B cell (primary cell): ENCODE measurements at regions not wholly inside any gene's neighbourhood (a gene's known extent, or its start where the extent isn't known, plus 50 kb on each side); places are given as distances from the start of the nearest gene placed in this dataset.

Experiments
- ATAC-seq: fragments of 200-7000 bp; cut with Tn5 transposase; one replicate; pipeline ENCODE4 v1.10.0; 2021; ENCODE audit warnings: low read depth, mild to moderate bottlenecking, moderate number of reproducible peaks, moderate library complexity
- CTCF ChIA-PET: fragments of 350-600 bp; sonication (Branson Sonifier 250); formaldehyde crosslinking; loops from one replicate; lab custom pipeline; 2021; ENCODE audit warnings: antibody characterized with exemption, inconsistent platforms; lab: Charles Lee
- POLR2A ChIA-PET: fragments of 350-600 bp; sonication (Branson Sonifier 250); formaldehyde crosslinking; loops from one replicate; lab custom pipeline; 2021; ENCODE audit warnings: antibody characterized with exemption; lab: Charles Lee
- DNase-seq: peaks from one replicate; pipeline ENCODE4 v3.0.0; 2013
- H2AFZ ChIP-seq: 2 replicates; pipeline ENCODE4 v1.6.1; 2012; ENCODE audit warnings: mild to moderate bottlenecking, low read depth, low read length; ENCODE audit not compliant: insufficient read depth, poor library complexity, severe bottlenecking
- H3K27ac ChIP-seq, 2 donors: 1 replicate in 1 of 2; 2 replicates in 1 of 2; pipeline ENCODE4 v1.5.1; 2012 to 2013; ENCODE audit warnings: low read length in 2 of 2, mild to moderate bottlenecking in 2 of 2, moderate library complexity in 1 of 2
- H3K27me3 ChIP-seq, 4 experiments: fragments of 200-600 bp in 1 of 4; sonication (generic) in 1 of 4; replicated peaks in 1 of 4; 1 replicate in 2 of 4; 2 replicates in 2 of 4; pipeline versions ENCODE4 v1.6.1 to v1.7.0; 2013 to 2016; ENCODE audit warnings: low read length in 3 of 4, mild to moderate bottlenecking in 2 of 4, mixed read lengths in 1 of 4, moderate library complexity in 1 of 4; ENCODE audit not compliant: insufficient read depth in 4 of 4, control insufficient read depth in 3 of 4; ENCODE audit errors: control extremely low read depth in 1 of 4
- H3K36me3 ChIP-seq, 2 experiments: replicated peaks in 1 of 2; 1 replicate in 1 of 2; 2 replicates in 1 of 2; pipeline versions ENCODE4 v1.6.1 to v1.7.1; 2013; ENCODE audit warnings: low read length in 1 of 2; ENCODE audit not compliant: insufficient read depth in 2 of 2, control insufficient read depth in 1 of 2; ENCODE audit errors: control extremely low read depth in 1 of 2, extremely low read depth in 1 of 2
- H3K4me1 ChIP-seq, 2 donors: fragments of 200-600 bp in 1 of 2; sonication (generic) in 1 of 2; 1 replicate in 1 of 2; 2 replicates in 1 of 2; pipeline versions ENCODE4 v1.5.1 to v1.6.1; 2013 to 2017; ENCODE audit warnings: low read length in 2 of 2; ENCODE audit not compliant: control insufficient read depth in 2 of 2, insufficient read depth in 2 of 2
- H3K4me2 ChIP-seq: replicated peaks from 2 replicates; pipeline ENCODE3; 2012; ENCODE audit warnings: mild to moderate bottlenecking, low read depth, low read length; ENCODE audit not compliant: poor library complexity, severe bottlenecking
- H3K4me3 ChIP-seq, 5 experiments: fragments of 200-600 bp in 1 of 5; sonication (generic) in 1 of 5; 1 replicate in 3 of 5; 2 replicates in 2 of 5; pipeline versions ENCODE4 v1.5.1 to v1.7.0; 2011 to 2016; ENCODE audit warnings: low read length in 4 of 5, mild to moderate bottlenecking in 4 of 5, low read depth in 2 of 5, control low read depth in 1 of 5, moderate library complexity in 1 of 5; ENCODE audit not compliant: insufficient read depth in 1 of 5; ENCODE audit errors: control extremely low read depth in 1 of 5, extremely low read depth in 1 of 5
- H3K79me2 ChIP-seq: fragments of 200-600 bp; sonication (generic); one replicate; pipeline ENCODE4 v1.6.0; 2016; ENCODE audit warnings: low read length; ENCODE audit not compliant: control insufficient read depth, insufficient read depth
- H3K9ac ChIP-seq: fragments of 200-600 bp; sonication (generic); 2 replicates; pipeline ENCODE4 v1.6.1; 2017; ENCODE audit warnings: mild to moderate bottlenecking, low read length, moderate library complexity
- H3K9me3 ChIP-seq, 3 donors: one replicate each; pipeline versions ENCODE4 v1.6.1 to v1.7.1; 2013; ENCODE audit warnings: low read length in 2 of 3; ENCODE audit not compliant: control insufficient read depth in 2 of 3, insufficient read depth in 1 of 3; ENCODE audit errors: control extremely low read depth in 1 of 3
- H4K20me1 ChIP-seq: 2 replicates; pipeline ENCODE4 v1.6.0; 2012; ENCODE audit warnings: mild to moderate bottlenecking, low read length; ENCODE audit not compliant: insufficient read depth, control insufficient read depth, poor library complexity, severe bottlenecking
- H3K27ac Mint-ChIP-seq: one replicate; pipeline ENCODE4 v1.8.0; 2021; ENCODE audit warnings: mixed read lengths
- H3K27me3 Mint-ChIP-seq: one replicate; pipeline ENCODE4 v1.8.0; 2021; ENCODE audit warnings: mixed read lengths
- H3K4me1 Mint-ChIP-seq: one replicate; pipeline ENCODE4 v1.8.0; 2021; ENCODE audit warnings: mixed read lengths
- H3K4me3 Mint-ChIP-seq: one replicate; pipeline ENCODE4 v1.8.0; 2021; ENCODE audit warnings: mixed read lengths
- H3K9me3 Mint-ChIP-seq: one replicate; pipeline ENCODE4 v1.8.0; 2022; ENCODE audit warnings: mixed read lengths; ENCODE audit not compliant: insufficient read depth
- EZH2 ChIP-seq: IDR thresholded peaks from 2 replicates; pipeline ENCODE4 v1.6.1; 2012; ENCODE audit warnings: borderline replicate concordance, low read depth, mild to moderate bottlenecking, moderate library complexity, low read length; ENCODE audit not compliant: insufficient read depth, poor library complexity, severe bottlenecking
- WGBS: methylation state at CpG from one replicate; pipeline ENCODE4 v1.1.5; 2013; ENCODE audit warnings: missing lambda C conversion rate; ENCODE audit not compliant: insufficient coverage; 5-methylcytosine and 5-hydroxymethylcytosine counted together
- intact Hi-C: fragments of 100-400 bp; cut with micrococcal nuclease; formaldehyde crosslinking; loops from one replicate; pipeline ENCODE4 v1.10.0; 2022
- TF ChIP-seq, protein P1 (sequence below): fragments of 200-600 bp; IDR thresholded peaks from one replicate; pipeline ENCODE4 v1.8.0; 2022; ENCODE audit warnings: antibody characterized with exemption, mild to moderate bottlenecking

DNA sequence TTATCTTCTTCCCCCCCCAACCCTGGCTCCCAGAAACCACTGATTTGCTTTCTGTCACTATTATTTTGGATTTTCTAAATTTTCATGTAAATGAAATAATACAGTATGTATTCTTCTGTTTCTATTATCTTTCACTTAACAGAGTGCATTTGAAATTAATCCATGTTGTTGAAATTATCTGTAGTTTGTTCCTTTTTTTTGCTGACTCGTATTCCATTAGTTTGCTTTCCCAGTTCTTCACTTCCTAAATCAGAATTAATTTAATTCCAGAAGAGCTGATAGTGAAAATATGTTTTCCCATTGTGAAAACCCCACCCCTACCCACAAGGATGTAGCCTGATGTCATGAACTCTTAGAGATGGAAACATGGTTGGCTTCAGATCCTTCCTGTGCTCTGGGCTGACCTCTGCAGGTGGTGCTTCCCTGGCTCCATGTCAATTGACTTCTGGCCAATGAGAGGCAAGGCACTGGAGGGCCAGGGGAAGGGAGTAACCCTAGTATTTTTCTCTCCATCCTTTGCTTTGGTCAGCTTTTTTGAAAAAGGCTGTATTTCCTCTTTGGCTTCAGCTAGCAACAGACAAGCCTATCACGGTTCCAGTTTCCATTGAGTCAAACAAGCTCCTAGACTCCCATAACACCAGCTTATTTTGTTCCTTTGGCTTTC is 244.4 kb upstream of the HSF2 start:
- Histone ChIP-seq H3K27ac (no peak overlapping the region), H2AFZ (no peak overlapping the region), H3K4me3 (no peak overlapping the region), H3K9me3 (no peaks in the 10 kb centered on the region), H3K79me2 (no peaks in the 10 kb centered on the region), H3K4me2 (no peak overlapping the region), H3K4me1 (no peaks in the 10 kb centered on the region), H3K27me3 (no peaks in the 10 kb centered on the region), H3K9ac (no peak overlapping the region), H4K20me1 (no peaks in the 10 kb centered on the region), H3K36me3 (no peaks in the 10 kb centered on the region)
- Mint-ChIP-seq H3K4me3 (no peak overlapping the region), H3K27me3 (no peaks in the 10 kb centered on the region), H3K4me1 (no peaks in the 10 kb centered on the region), H3K27ac (no peak overlapping the region), H3K9me3 (peaks cover 2% of the 10 kb centered on the region)
- no peak for ATAC-seq
- 80% methylated on average over 1 of the region's 2 CpGs for WGBS
- TF ChIP-seq, protein P1, sequence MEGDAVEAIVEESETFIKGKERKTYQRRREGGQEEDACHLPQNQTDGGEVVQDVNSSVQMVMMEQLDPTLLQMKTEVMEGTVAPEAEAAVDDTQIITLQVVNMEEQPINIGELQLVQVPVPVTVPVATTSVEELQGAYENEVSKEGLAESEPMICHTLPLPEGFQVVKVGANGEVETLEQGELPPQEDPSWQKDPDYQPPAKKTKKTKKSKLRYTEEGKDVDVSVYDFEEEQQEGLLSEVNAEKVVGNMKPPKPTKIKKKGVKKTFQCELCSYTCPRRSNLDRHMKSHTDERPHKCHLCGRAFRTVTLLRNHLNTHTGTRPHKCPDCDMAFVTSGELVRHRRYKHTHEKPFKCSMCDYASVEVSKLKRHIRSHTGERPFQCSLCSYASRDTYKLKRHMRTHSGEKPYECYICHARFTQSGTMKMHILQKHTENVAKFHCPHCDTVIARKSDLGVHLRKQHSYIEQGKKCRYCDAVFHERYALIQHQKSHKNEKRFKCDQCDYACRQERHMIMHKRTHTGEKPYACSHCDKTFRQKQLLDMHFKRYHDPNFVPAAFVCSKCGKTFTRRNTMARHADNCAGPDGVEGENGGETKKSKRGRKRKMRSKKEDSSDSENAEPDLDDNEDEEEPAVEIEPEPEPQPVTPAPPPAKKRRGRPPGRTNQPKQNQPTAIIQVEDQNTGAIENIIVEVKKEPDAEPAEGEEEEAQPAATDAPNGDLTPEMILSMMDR: no peak
- no peak for TF ChIP-seq EZH2
- intact Hi-C loops: no loop called here
- no peak for DNase-seq
- CTCF ChIA-PET: no interaction called here
- POLR2A ChIA-PET: no interaction called here

DNA sequence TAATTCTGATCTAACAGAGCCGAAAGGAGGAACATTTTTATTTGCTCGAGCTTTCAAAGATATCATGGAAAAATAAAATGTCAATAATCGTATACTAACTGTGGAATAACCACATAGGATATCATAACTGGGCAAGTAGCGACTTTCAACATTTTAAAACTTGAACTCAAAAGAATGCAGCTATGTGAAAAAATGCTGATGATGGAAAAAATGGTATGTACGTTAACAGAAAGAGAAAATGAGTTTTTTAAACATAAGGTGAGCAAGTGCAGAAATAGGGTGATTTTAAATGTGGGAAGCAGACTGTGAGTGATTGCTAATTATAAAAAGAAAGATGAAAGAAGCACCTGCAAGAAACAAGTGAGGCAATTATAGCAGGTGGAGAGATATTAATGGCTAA is 238.3 kb upstream of the HSF2 start:
- Mint-ChIP-seq H3K9me3 (peaks cover 2% of the 10 kb centered on the region), H3K27ac (no peak overlapping the region), H3K4me1 (no peaks in the 10 kb centered on the region), H3K27me3 (no peaks in the 10 kb centered on the region), H3K4me3 (no peak overlapping the region)
- Histone ChIP-seq H3K27ac (no peak overlapping the region), H3K36me3 (no peaks in the 10 kb centered on the region), H3K9ac (no peak overlapping the region), H3K27me3 (no peaks in the 10 kb centered on the region), H3K4me3 (no peak overlapping the region), H4K20me1 (no peaks in the 10 kb centered on the region), H3K4me2 (no peak overlapping the region), H3K4me1 (no peaks in the 10 kb centered on the region), H2AFZ (no peak overlapping the region), H3K79me2 (no peaks in the 10 kb centered on the region), H3K9me3 (peaks cover 0 to 8% (median 0%) of the 10 kb centered on the region in 3 donors)
- 88% methylated on average over 1 of the region's 5 CpGs for WGBS
- no peak for TF ChIP-seq EZH2
- TF ChIP-seq, protein P1: no peak
- CTCF ChIA-PET: no interaction called here
- POLR2A ChIA-PET: no interaction called here
- ATAC-seq (no peak), DNase-seq (no peak)
- intact Hi-C loops: no loop called here
